WTC11 (cell line): ENCODE measurements at regions not wholly inside any gene's neighbourhood (a gene's known extent, or its start where the extent isn't known, plus 50 kb on each side); places are given as distances from the start of the nearest gene placed in this dataset.
"Not testable (repeated sequence)": the region's sequence is repeated elsewhere in the genome, so short reads cannot be mapped to it uniquely, and the experiment has no call there.

Experiments
- CTCF ChIP-seq: fragments of 200-600 bp; IDR thresholded peaks from 2 replicates; pipeline ENCODE4 v1.8.0; 2022; ENCODE audit warnings: antibody characterized with exemption
- ELF4 ChIP-seq: sonication (generic); formaldehyde crosslinking; IDR thresholded peaks from 2 replicates; pipeline ENCODE4 v1.8.1; 2022; ENCODE audit warnings: low read depth, mild to moderate bottlenecking, moderate library complexity, missing genetic modification reagents
- HMGXB4 ChIP-seq: sonication (generic); formaldehyde crosslinking; IDR thresholded peaks from 2 replicates; pipeline ENCODE4 v1.8.1; 2023; ENCODE audit warnings: mild to moderate bottlenecking, moderate library complexity, missing genetic modification reagents
- JUN ChIP-seq: sonication (generic); formaldehyde crosslinking; IDR thresholded peaks from 2 replicates; pipeline ENCODE4 v1.8.0; 2023; ENCODE audit warnings: mild to moderate bottlenecking, missing genetic modification reagents
- NR3C1 ChIP-seq: sonication (generic); formaldehyde crosslinking; conservative IDR thresholded peaks from 2 replicates; pipeline ENCODE4 v1.8.1; 2023; ENCODE audit warnings: low read depth, mild to moderate bottlenecking, missing genetic modification reagents
- ZSCAN18 ChIP-seq: fragments of 250-450 bp; sonication (Bioruptor Pico); IDR thresholded peaks from 2 replicates; pipeline ENCODE4 v2.1.2; 2022; ENCODE audit warnings: mild to moderate bottlenecking, moderate library complexity
- TF ChIP-seq, protein P1 (sequence below): sonication (generic); formaldehyde crosslinking; IDR thresholded peaks from 2 replicates; pipeline ENCODE4 v1.8.0; 2022; ENCODE audit warnings: mild to moderate bottlenecking, missing genetic modification reagents
- TF ChIP-seq, protein P2 (sequence below): fragments of 250-450 bp; sonication (Bioruptor Pico); IDR thresholded peaks from 2 replicates; pipeline ENCODE4 v1.8.0; 2021; ENCODE audit warnings: mild to moderate bottlenecking
- TF ChIP-seq, protein P3 (sequence below): sonication (generic); formaldehyde crosslinking; conservative IDR thresholded peaks from 2 replicates; pipeline ENCODE4 v1.8.1; 2022; ENCODE audit warnings: mild to moderate bottlenecking, missing genetic modification reagents
- TF ChIP-seq, protein P4 (sequence below): fragments of 250-450 bp; sonication (Bioruptor Pico); IDR thresholded peaks from 2 replicates; pipeline ENCODE4 v1.9.0; 2021; ENCODE audit warnings: mild to moderate bottlenecking, borderline replicate concordance

DNA sequence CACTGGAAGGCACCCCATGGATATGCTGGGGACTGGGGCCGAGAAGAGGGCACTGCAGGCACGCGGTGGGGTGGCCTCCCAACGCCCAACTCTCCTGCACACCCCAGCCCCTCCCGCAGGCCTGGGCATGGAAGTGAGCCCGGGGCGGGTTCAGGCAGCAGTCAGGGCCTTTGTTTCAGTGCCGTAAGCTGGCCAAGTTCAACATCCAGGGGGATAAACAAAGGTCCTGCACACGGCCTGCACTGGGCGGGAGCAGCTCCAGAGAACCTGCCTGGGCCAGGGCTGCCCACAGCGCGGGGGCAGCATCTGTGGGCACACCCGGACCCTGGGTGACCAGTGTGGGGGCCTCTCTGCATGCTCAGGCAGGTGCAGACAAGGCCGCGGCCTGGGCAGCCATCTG is 5425.8 kb upstream of the TPTE start:
- TF ChIP-seq ZSCAN18 (CRISPR knock-in tag); CTCF; ELF4; HMGXB4 (CRISPR knock-in tag); NR3C1 (CRISPR knock-in tag); JUN (CRISPR knock-in tag): not testable (repeated sequence)
- TF ChIP-seq, protein P1, sequence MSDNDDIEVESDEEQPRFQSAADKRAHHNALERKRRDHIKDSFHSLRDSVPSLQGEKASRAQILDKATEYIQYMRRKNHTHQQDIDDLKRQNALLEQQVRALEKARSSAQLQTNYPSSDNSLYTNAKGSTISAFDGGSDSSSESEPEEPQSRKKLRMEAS (CRISPR knock-in tag) = not testable (repeated sequence)
- TF ChIP-seq, protein P2, sequence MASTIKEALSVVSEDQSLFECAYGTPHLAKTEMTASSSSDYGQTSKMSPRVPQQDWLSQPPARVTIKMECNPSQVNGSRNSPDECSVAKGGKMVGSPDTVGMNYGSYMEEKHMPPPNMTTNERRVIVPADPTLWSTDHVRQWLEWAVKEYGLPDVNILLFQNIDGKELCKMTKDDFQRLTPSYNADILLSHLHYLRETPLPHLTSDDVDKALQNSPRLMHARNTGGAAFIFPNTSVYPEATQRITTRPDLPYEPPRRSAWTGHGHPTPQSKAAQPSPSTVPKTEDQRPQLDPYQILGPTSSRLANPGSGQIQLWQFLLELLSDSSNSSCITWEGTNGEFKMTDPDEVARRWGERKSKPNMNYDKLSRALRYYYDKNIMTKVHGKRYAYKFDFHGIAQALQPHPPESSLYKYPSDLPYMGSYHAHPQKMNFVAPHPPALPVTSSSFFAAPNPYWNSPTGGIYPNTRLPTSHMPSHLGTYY (CRISPR knock-in tag) = not testable (repeated sequence)
- TF ChIP-seq, protein P3, sequence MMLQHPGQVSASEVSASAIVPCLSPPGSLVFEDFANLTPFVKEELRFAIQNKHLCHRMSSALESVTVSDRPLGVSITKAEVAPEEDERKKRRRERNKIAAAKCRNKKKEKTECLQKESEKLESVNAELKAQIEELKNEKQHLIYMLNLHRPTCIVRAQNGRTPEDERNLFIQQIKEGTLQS (CRISPR knock-in tag) = not testable (repeated sequence)
- TF ChIP-seq, protein P4, sequence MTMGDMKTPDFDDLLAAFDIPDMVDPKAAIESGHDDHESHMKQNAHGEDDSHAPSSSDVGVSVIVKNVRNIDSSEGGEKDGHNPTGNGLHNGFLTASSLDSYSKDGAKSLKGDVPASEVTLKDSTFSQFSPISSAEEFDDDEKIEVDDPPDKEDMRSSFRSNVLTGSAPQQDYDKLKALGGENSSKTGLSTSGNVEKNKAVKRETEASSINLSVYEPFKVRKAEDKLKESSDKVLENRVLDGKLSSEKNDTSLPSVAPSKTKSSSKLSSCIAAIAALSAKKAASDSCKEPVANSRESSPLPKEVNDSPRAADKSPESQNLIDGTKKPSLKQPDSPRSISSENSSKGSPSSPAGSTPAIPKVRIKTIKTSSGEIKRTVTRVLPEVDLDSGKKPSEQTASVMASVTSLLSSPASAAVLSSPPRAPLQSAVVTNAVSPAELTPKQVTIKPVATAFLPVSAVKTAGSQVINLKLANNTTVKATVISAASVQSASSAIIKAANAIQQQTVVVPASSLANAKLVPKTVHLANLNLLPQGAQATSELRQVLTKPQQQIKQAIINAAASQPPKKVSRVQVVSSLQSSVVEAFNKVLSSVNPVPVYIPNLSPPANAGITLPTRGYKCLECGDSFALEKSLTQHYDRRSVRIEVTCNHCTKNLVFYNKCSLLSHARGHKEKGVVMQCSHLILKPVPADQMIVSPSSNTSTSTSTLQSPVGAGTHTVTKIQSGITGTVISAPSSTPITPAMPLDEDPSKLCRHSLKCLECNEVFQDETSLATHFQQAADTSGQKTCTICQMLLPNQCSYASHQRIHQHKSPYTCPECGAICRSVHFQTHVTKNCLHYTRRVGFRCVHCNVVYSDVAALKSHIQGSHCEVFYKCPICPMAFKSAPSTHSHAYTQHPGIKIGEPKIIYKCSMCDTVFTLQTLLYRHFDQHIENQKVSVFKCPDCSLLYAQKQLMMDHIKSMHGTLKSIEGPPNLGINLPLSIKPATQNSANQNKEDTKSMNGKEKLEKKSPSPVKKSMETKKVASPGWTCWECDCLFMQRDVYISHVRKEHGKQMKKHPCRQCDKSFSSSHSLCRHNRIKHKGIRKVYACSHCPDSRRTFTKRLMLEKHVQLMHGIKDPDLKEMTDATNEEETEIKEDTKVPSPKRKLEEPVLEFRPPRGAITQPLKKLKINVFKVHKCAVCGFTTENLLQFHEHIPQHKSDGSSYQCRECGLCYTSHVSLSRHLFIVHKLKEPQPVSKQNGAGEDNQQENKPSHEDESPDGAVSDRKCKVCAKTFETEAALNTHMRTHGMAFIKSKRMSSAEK (CRISPR knock-in tag) = not testable (repeated sequence)
